GM12878 (cell line): ENCODE measurements at regions not wholly inside any gene's neighbourhood (a gene's known extent, or its start where the extent isn't known, plus 50 kb on each side); places are given as distances from the start of the nearest gene placed in this dataset.

Experiments used
- BHLHE40 ChIP-seq, 2 experiments: fragments of 450-650 bp in 1 of 2; IDR thresholded peaks; 2 replicates each; pipeline ENCODE4 v1.6.1; 2011 to 2017; ENCODE audit warnings: low read depth in 2 of 2, borderline replicate concordance in 1 of 2, improper control_type of control experiment in 1 of 2, low read length in 1 of 2, mild to moderate bottlenecking in 1 of 2
- EGR1 ChIP-seq, 2 experiments: IDR thresholded peaks; 1 replicate in 1 of 2; 2 replicates in 1 of 2; pipeline ENCODE4 v1.6.1; 2011 to 2012; ENCODE audit warnings: low read depth in 2 of 2, low read length in 2 of 2, borderline replicate concordance in 1 of 2, mild to moderate bottlenecking in 1 of 2, moderate library complexity in 1 of 2
- EP300 ChIP-seq, 2 experiments: fragments of 150-350 bp in 1 of 2; IDR thresholded peaks; 2 replicates each; pipeline ENCODE4 v1.6.1; 2011 to 2012; ENCODE audit warnings: low read depth in 2 of 2, low read length in 2 of 2, borderline replicate concordance in 1 of 2, improper control_type of control experiment in 1 of 2, inconsistent platforms in 1 of 2; ENCODE audit not compliant: control insufficient read depth in 1 of 2
- EZH2 ChIP-seq: IDR thresholded peaks from 2 replicates; pipeline ENCODE4 v1.6.1; 2012; ENCODE audit warnings: low read depth, mild to moderate bottlenecking, control low read depth, inconsistent platforms, low read length, borderline replicate concordance; ENCODE audit not compliant: control insufficient read depth
- POLR2AphosphoS5 ChIP-seq: IDR thresholded peaks from 2 replicates; pipeline ENCODE4 v1.6.1; 2011; ENCODE audit warnings: mild to moderate bottlenecking, low read length, inconsistent platforms
- RCOR1 ChIP-seq: conservative IDR thresholded peaks from 2 replicates; pipeline ENCODE4 v1.6.1; 2012; ENCODE audit warnings: low read depth, low read length, improper control_type of control experiment
- SP1 ChIP-seq: IDR thresholded peaks from one replicate; pipeline ENCODE4 v1.6.1; 2011; ENCODE audit warnings: low read depth, low read length
- SPI1 ChIP-seq: IDR thresholded peaks from 2 replicates; pipeline ENCODE4 v1.6.1; 2011; ENCODE audit warnings: low read depth, mild to moderate bottlenecking, low read length, moderate library complexity, borderline replicate concordance; ENCODE audit not compliant: insufficient read depth
- SUZ12 ChIP-seq: fragments of 200-600 bp; sonication (generic); IDR thresholded peaks from one replicate; pipeline ENCODE4 v1.6.1; 2018; ENCODE audit warnings: antibody characterized with exemption, mild to moderate bottlenecking; ENCODE audit not compliant: unreplicated experiment
- TAF1 ChIP-seq: IDR thresholded peaks from 2 replicates; pipeline ENCODE4 v1.6.1; 2011; ENCODE audit warnings: mild to moderate bottlenecking, low read depth, low read length, borderline replicate concordance
- TF ChIP-seq, protein P1 (sequence below), 3 experiments: IDR thresholded peaks in 2 of 3; conservative IDR thresholded peaks in 1 of 3; 2 replicates each; pipeline ENCODE4 v1.5.1; 2011; ENCODE audit warnings: low read depth in 3 of 3, low read length in 3 of 3, mild to moderate bottlenecking in 3 of 3, control low read depth in 2 of 3, moderate library complexity in 2 of 3, inconsistent platforms in 1 of 3, mixed read lengths in 1 of 3; ENCODE audit not compliant: control insufficient read depth in 2 of 3, insufficient read depth in 1 of 3; ENCODE audit errors: extremely low read depth in 1 of 3
- TF ChIP-seq, protein P2 (sequence below): IDR thresholded peaks from 2 replicates; pipeline ENCODE4 v1.6.1; 2011; ENCODE audit warnings: borderline replicate concordance, low read depth, mild to moderate bottlenecking, moderate library complexity, mixed read lengths, low read length; ENCODE audit not compliant: insufficient read depth; ENCODE audit errors: extremely low read length
- TF ChIP-seq, protein P3 (sequence below): fragments of 150-350 bp; IDR thresholded peaks from 2 replicates; pipeline ENCODE4 v1.6.1; 2016; ENCODE audit warnings: low read depth, low read length
- TF ChIP-seq, protein P4 (sequence below): IDR thresholded peaks from 2 replicates; pipeline ENCODE4 v1.6.1; 2011; ENCODE audit warnings: low read depth, low read length, improper control_type of control experiment, borderline replicate concordance

DNA sequence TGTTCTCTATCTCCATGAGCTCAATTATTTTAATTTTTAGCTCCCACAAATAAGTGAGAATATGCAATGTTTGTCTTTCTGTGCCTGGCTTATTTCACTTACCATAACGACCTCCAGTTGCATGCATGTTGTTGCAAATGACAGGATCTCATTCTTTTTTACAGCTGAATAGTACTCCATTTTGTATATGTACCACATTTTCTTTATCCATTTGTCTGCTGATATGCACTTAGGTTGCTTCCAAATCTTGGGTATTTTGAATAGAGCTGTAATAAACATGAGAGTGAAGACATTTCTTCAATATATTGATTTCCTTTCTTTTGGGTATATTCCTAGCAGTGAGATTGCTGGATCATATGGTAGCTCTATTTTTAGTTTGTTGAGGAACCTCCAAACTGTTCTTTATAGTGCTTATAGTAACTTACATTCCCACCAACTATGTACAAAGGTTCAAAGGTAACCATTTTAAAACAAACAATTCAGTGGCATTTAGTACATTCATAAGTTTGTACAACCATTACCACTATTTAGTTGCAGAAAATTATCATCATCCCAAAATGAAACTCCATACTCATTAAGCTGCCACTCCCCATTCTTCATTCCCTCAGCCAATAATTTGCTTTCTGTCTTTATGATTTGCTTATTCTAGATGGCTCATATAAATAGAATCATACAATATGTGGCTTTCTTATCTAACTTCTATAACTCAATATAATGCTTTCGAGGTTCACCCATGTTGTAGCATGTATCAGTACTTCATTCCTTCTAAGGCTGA lies 255.9 kb upstream of the NFIA start:
- TF ChIP-seq RCOR1, result no peak
- TF ChIP-seq, protein P1, sequence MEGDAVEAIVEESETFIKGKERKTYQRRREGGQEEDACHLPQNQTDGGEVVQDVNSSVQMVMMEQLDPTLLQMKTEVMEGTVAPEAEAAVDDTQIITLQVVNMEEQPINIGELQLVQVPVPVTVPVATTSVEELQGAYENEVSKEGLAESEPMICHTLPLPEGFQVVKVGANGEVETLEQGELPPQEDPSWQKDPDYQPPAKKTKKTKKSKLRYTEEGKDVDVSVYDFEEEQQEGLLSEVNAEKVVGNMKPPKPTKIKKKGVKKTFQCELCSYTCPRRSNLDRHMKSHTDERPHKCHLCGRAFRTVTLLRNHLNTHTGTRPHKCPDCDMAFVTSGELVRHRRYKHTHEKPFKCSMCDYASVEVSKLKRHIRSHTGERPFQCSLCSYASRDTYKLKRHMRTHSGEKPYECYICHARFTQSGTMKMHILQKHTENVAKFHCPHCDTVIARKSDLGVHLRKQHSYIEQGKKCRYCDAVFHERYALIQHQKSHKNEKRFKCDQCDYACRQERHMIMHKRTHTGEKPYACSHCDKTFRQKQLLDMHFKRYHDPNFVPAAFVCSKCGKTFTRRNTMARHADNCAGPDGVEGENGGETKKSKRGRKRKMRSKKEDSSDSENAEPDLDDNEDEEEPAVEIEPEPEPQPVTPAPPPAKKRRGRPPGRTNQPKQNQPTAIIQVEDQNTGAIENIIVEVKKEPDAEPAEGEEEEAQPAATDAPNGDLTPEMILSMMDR (IDR thresholded peaks at IDR 0.05 in 2 of 3, conservative IDR thresholded peaks at IDR 0.05 in 1 of 3; ENCODE audit: control insufficient read depth in 2 of 3, extremely low read depth in 1 of 3, insufficient read depth in 1 of 3, low read depth in 3 of 3, low read length in 3 of 3), result no peak
- TF ChIP-seq, protein P2, sequence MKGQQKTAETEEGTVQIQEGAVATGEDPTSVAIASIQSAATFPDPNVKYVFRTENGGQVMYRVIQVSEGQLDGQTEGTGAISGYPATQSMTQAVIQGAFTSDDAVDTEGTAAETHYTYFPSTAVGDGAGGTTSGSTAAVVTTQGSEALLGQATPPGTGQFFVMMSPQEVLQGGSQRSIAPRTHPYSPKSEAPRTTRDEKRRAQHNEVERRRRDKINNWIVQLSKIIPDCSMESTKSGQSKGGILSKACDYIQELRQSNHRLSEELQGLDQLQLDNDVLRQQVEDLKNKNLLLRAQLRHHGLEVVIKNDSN, result no peak
- TF ChIP-seq, protein P3, sequence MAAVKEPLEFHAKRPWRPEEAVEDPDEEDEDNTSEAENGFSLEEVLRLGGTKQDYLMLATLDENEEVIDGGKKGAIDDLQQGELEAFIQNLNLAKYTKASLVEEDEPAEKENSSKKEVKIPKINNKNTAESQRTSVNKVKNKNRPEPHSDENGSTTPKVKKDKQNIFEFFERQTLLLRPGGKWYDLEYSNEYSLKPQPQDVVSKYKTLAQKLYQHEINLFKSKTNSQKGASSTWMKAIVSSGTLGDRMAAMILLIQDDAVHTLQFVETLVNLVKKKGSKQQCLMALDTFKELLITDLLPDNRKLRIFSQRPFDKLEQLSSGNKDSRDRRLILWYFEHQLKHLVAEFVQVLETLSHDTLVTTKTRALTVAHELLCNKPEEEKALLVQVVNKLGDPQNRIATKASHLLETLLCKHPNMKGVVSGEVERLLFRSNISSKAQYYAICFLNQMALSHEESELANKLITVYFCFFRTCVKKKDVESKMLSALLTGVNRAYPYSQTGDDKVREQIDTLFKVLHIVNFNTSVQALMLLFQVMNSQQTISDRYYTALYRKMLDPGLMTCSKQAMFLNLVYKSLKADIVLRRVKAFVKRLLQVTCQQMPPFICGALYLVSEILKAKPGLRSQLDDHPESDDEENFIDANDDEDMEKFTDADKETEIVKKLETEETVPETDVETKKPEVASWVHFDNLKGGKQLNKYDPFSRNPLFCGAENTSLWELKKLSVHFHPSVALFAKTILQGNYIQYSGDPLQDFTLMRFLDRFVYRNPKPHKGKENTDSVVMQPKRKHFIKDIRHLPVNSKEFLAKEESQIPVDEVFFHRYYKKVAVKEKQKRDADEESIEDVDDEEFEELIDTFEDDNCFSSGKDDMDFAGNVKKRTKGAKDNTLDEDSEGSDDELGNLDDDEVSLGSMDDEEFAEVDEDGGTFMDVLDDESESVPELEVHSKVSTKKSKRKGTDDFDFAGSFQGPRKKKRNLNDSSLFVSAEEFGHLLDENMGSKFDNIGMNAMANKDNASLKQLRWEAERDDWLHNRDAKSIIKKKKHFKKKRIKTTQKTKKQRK, result no peak
- TF ChIP-seq SUZ12, result no peak
- no peak for TF ChIP-seq EGR1 (IDR thresholded peaks at IDR 0.05; ENCODE audit: borderline replicate concordance in 1 of 2, low read depth in 2 of 2, low read length in 2 of 2)
- no peak for TF ChIP-seq BHLHE40 (IDR thresholded peaks at IDR 0.05; ENCODE audit: borderline replicate concordance in 1 of 2, low read depth in 2 of 2, low read length in 1 of 2)
- no peak for TF ChIP-seq EP300 (IDR thresholded peaks at IDR 0.05; ENCODE audit: borderline replicate concordance in 1 of 2, control insufficient read depth in 1 of 2, low read depth in 2 of 2, low read length in 2 of 2)
- no peak for TF ChIP-seq SPI1
- no peak for TF ChIP-seq SP1
- TF ChIP-seq EZH2, result no peak
- no peak for TF ChIP-seq TAF1
- TF ChIP-seq, protein P4, sequence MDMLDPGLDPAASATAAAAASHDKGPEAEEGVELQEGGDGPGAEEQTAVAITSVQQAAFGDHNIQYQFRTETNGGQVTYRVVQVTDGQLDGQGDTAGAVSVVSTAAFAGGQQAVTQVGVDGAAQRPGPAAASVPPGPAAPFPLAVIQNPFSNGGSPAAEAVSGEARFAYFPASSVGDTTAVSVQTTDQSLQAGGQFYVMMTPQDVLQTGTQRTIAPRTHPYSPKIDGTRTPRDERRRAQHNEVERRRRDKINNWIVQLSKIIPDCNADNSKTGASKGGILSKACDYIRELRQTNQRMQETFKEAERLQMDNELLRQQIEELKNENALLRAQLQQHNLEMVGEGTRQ, result no peak
- TF ChIP-seq POLR2AphosphoS5, result no peak
